GM12872 (cell line): ENCODE measurements at regions not wholly inside any gene's neighbourhood (a gene's known extent, or its start where the extent isn't known, plus 50 kb on each side); places are given as distances from the start of the nearest gene placed in this dataset.

Source experiments
- TF ChIP-seq, protein P1 (sequence below): IDR thresholded peaks from 3 replicates; pipeline ENCODE4 v1.5.1; 2011; ENCODE audit warnings: low read depth, mild to moderate bottlenecking, low read length, moderate library complexity; ENCODE audit not compliant: insufficient read depth

GRCh38 chr10:106405141-106405540 is 759.4 kb downstream of the SORCS1 start:
- TF ChIP-seq, protein P1, sequence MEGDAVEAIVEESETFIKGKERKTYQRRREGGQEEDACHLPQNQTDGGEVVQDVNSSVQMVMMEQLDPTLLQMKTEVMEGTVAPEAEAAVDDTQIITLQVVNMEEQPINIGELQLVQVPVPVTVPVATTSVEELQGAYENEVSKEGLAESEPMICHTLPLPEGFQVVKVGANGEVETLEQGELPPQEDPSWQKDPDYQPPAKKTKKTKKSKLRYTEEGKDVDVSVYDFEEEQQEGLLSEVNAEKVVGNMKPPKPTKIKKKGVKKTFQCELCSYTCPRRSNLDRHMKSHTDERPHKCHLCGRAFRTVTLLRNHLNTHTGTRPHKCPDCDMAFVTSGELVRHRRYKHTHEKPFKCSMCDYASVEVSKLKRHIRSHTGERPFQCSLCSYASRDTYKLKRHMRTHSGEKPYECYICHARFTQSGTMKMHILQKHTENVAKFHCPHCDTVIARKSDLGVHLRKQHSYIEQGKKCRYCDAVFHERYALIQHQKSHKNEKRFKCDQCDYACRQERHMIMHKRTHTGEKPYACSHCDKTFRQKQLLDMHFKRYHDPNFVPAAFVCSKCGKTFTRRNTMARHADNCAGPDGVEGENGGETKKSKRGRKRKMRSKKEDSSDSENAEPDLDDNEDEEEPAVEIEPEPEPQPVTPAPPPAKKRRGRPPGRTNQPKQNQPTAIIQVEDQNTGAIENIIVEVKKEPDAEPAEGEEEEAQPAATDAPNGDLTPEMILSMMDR: no peak

GRCh38 chr10:106402458-106402857 is 762.0 kb downstream of the SORCS1 start:
- TF ChIP-seq, protein P1: no peak

DNA sequence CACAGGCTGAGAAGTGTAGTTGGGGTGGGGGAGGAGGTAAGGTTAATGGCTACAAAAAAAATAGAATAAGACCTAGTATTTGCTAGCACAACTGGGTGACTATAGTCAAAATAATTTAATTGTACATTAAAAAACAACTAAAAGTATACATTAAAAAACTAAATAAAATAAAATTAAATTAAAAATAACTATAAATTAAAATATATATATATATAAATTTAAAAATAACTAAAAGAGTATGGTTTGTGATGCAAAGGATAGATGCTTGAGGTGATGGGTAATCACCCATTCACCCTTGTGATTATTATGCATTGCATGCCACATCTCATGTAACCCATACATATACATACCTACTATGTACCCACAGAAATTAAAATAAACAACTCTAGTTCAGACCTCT is 762.5 kb downstream of the SORCS1 start:
- TF ChIP-seq, protein P1: no peak

- TF ChIP-seq, protein P1: no peak
These were observed 763.3 kb downstream of the SORCS1 start for GRCh38 chr10:106401161-106401560.

DNA sequence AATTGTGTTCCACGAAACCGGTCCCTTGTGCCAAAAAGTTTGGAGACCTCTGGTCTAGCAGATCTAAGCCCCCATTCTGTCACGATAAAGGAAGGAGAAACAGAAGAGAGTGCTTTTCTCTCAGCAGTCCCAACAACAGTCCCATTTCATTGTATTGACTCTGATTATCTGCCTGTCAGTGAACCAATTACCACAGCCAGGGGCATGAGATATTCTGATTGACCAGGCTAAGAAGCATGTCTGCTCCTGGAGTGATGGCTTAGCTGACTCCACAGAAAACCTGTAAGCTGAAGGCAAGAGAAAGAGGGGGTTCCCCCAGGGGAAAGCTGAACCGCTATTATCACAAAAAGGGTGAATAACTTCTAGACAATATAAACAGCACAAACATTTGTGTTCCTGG is 765.4 kb downstream of the SORCS1 start:
- TF ChIP-seq, protein P1: no peak

DNA sequence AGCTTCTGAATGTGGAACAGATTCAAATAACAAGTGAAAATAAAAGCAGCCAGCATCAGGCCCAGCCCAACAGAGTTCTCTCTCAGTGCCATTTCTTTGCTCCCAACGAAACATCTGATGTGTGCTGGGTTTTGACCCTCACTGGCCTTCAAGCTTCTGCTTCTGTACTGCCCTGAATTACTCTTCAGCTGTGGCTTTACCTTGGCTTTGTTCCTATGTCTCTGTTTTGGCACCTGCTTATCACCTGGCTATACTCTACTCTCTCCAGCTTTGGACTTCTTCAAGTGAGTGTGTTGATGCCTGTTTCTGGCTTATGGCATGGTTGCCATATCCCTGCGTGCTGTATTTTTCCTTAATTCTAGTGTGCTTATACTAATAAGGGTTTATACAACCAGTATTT is 768.3 kb downstream of the SORCS1 start:
- TF ChIP-seq, protein P1: no peak

DNA sequence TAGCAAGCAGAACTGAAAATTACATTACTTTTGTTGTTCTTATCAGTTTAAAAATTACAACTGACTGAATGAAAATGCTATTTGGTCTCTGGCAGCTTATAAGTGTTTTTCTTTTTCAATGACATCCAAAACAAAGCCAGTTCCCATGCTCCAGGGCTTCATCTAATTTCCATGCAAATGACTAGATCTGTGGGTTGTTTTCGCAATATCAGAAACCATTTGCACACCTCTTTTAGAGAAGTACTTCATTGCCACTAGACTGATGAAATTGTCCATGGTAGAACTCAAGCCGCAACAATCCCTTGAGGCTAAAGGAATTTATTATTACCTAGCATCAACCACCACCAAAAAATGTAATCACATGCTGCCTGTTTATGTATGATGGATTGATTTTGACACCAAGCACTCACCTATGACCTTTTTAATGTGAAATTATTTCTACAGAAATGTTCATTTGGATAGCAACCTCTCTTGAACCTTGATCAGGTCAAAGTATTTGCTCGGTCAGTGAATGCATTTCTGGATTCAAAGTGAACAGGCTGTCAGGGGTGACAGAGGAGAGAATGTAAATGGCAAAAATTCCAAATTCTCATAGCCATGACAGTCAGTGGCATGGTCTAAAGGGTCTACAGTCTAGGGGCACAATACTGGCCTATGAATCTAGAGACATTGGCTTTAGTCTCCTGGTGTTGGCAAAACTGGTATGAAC is 769.3 kb downstream of the SORCS1 start:
- TF ChIP-seq, protein P1: no peak

DNA sequence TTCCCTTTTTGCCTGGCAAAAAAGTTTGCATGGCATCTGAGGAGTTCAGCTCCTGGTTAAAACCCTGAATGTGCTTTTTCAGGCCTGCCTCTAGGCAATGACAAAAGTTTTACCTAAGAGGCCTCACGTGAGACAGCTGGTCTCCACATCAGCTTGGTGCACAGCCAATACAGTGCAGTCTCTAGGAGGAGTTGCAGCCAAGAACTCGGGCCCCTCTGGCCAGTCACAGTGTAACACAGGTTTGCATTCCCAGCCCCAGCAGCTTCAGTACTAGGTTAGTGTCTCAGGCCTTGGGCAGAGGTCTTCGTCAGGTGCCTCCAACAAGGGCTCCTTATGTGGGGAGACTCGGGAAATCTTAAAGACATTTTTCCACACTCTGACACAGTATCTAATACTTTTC is 771.7 kb downstream of the SORCS1 start:
- TF ChIP-seq, protein P1: no peak
